ENCODE measurements at regions not wholly inside any gene's neighbourhood (a gene's known extent, or its start where the extent isn't known, plus 50 kb on each side); places are given as distances from the start of the nearest gene placed in this dataset.

DNA sequence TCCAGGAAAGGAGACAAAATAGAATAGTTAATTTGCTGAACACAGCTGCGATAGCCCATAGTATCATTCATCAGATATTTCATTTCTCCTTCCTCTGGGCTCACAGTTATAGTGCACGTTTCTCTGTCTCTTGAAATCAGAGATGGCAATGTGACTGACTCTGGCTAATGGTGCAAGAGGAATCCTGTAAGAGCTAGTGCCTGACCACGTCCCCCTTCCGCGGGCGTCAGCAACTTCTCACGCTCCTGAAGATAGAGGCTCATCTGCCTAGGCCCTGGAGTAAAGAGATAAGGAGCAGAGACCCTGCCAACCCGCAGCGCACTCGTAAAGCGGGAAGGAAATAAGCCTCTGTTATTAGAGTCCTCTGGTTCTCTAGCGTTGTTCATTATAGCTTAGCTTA lies 391.8 kb downstream of the VPS13C start:
- no peak for TF ChIP-seq SP1 (IDR thresholded peaks at IDR 0.05)
- no peak for TF ChIP-seq HDGF (IDR thresholded peaks at IDR 0.05; ENCODE audit: borderline replicate concordance)

All from HEK293T (cell line).